ENCODE measurements at regions not wholly inside any gene's neighbourhood (a gene's known extent, or its start where the extent isn't known, plus 50 kb on each side); places are given as distances from the start of the nearest gene placed in this dataset.

- DNase-seq: no peak
These were observed 99.6 kb downstream of the ODF2L start for GRCh38 chr1:86296305-86297205.

GRCh38 chr1:86289746-86290145 lies 106.4 kb downstream of the ODF2L start:
- DNase-seq: no peak

- DNase-seq: no peak
These were observed 107.0 kb downstream of the ODF2L start for GRCh38 chr1:86289161-86289560.

GRCh38 chr1:86288586-86289147 lies 107.5 kb downstream of the ODF2L start:
- DNase-seq: no peak

GRCh38 chr1:86285796-86286195 lies 110.3 kb downstream of the ODF2L start:
- no peak for DNase-seq

GRCh38 chr1:86282611-86283010 lies 113.5 kb downstream of the ODF2L start:
- no peak for DNase-seq

GRCh38 chr1:86277936-86278335 lies 118.2 kb downstream of the ODF2L start:
- DNase-seq: no peak

- peak; percentile 32 for DNase-seq
These were observed 116.5 kb upstream of the COL24A1 start for GRCh38 chr1:86273066-86273465.

GRCh38 chr1:86272083-86272482 lies 115.5 kb upstream of the COL24A1 start:
- no peak for DNase-seq

- no peak for DNase-seq
These were observed 114.5 kb upstream of the COL24A1 start for GRCh38 chr1:86271046-86271445.

- DNase-seq: no peak
These were observed 106.5 kb upstream of the COL24A1 start for GRCh38 chr1:86263101-86263500.

GRCh38 chr1:86260476-86260875 lies 103.9 kb upstream of the COL24A1 start:
- DNase-seq: no peak

GRCh38 chr1:86259390-86259789 lies 102.8 kb upstream of the COL24A1 start:
- peak; percentile 71 for DNase-seq

GRCh38 chr1:86258101-86258500 lies 101.5 kb upstream of the COL24A1 start:
- peak; percentile 64 for DNase-seq

GRCh38 chr1:86247597-86248279 lies 91.2 kb upstream of the COL24A1 start:
- DNase-seq: peak; percentile 40

- peak; percentile 3 for DNase-seq
These were observed 89.1 kb upstream of the COL24A1 start for GRCh38 chr1:86245566-86246190.

- DNase-seq: no peak
These were observed 83.3 kb upstream of the COL24A1 start for GRCh38 chr1:86239894-86240293.

GRCh38 chr1:86239490-86239889 lies 82.9 kb upstream of the COL24A1 start:
- DNase-seq: no peak

GRCh38 chr1:86238226-86238625 lies 81.7 kb upstream of the COL24A1 start:
- DNase-seq: no peak

GRCh38 chr1:86235852-86236251 lies 79.3 kb upstream of the COL24A1 start:
- no peak for DNase-seq

- DNase-seq: no peak
These were observed 76.8 kb upstream of the COL24A1 start for GRCh38 chr1:86233403-86233802.

- DNase-seq: no peak
These were observed 74.5 kb upstream of the COL24A1 start for GRCh38 chr1:86231076-86231475.

GRCh38 chr1:86229405-86229975 lies 72.9 kb upstream of the COL24A1 start:
- no peak for DNase-seq
